ENCODE measurements at regions not wholly inside any gene's neighbourhood (a gene's known extent, or its start where the extent isn't known, plus 50 kb on each side); places are given as distances from the start of the nearest gene placed in this dataset.

DNA sequence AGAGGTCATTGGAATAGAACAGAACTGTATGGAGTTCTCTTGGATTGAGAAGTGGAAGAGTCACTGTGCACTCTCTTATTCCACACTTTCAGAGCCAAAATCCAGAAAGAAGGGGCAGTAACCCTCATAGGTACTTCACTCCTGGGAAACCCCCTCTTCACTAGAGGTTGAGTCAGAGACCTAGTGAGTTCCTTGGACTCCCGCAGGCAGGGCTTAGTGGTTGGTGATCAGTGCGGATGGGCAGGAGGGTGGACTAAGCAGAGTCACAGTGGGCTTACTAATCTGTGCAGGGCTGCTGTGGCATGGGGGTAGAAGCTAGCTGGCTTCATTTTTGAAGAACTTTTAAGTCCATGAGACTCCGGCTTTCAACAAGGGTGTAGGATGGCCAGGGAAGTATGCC is 95.0 kb upstream of the MLN start:
- no peaks in the 10 kb centered on the region for H3K36me3 Mint-ChIP-seq (ENCODE audit: low read depth, unreplicated experiment)
- H3K27me3 Mint-ChIP-seq (ENCODE audit: unreplicated experiment) = peaks cover 8% of the 10 kb centered on the region
- peaks cover 14% of the 10 kb centered on the region for H3K4me1 Mint-ChIP-seq (ENCODE audit: unreplicated experiment)
- H3K27ac Mint-ChIP-seq (ENCODE audit: unreplicated experiment) = no peak overlapping the region
- no peak overlapping the region for H3K4me3 Mint-ChIP-seq (ENCODE audit: unreplicated experiment)
- no peaks in the 10 kb centered on the region for H3K9me3 Mint-ChIP-seq (ENCODE audit: unreplicated experiment)
- TF ChIP-seq, protein P1, sequence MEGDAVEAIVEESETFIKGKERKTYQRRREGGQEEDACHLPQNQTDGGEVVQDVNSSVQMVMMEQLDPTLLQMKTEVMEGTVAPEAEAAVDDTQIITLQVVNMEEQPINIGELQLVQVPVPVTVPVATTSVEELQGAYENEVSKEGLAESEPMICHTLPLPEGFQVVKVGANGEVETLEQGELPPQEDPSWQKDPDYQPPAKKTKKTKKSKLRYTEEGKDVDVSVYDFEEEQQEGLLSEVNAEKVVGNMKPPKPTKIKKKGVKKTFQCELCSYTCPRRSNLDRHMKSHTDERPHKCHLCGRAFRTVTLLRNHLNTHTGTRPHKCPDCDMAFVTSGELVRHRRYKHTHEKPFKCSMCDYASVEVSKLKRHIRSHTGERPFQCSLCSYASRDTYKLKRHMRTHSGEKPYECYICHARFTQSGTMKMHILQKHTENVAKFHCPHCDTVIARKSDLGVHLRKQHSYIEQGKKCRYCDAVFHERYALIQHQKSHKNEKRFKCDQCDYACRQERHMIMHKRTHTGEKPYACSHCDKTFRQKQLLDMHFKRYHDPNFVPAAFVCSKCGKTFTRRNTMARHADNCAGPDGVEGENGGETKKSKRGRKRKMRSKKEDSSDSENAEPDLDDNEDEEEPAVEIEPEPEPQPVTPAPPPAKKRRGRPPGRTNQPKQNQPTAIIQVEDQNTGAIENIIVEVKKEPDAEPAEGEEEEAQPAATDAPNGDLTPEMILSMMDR (IDR thresholded peaks at IDR 0.05; ENCODE audit: unreplicated experiment) = no peak
- DNase-seq (ENCODE audit: low spot score) = no peak

DNA sequence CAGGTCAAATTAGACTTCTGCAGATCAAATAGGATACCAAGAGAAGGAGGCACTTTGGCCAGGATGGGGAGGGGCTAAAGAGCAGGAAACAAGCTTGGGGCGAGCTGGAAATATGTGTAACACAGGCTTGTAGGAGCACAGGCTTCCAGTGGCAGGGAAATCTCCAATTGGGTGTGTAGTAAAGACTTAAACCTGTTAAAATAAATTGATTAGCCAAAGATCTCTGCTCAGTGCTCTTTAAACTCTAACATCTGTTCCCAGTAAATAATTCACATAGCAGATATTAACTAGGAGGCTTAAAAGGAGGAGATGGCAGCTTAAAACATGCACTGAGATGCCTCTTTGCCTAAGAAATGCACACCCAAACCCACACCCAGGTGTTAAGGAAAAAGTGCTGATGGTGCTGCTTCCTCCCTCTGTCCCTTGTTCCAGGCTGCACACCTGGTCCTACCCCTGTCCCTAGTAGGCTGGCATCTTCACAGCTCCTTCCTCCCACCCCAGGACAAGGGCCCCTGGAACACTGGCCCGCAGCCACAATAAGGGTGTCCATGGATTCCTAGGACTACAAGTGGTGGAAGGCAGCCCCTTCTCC is 93.5 kb upstream of the MLN start:
- Mint-ChIP-seq H3K9me3 (ENCODE audit: unreplicated experiment) (no peaks in the 10 kb centered on the region), H3K27me3 (ENCODE audit: unreplicated experiment) (peaks cover 9% of the 10 kb centered on the region), H3K4me1 (ENCODE audit: unreplicated experiment) (peaks cover 12% of the 10 kb centered on the region), H3K36me3 (ENCODE audit: low read depth, unreplicated experiment) (no peaks in the 10 kb centered on the region), H3K4me3 (ENCODE audit: unreplicated experiment) (no peak overlapping the region), H3K27ac (ENCODE audit: unreplicated experiment) (no peak overlapping the region)
- DNase-seq (ENCODE audit: low spot score) = peak; percentile 8
- TF ChIP-seq, protein P1 (IDR thresholded peaks at IDR 0.05; ENCODE audit: unreplicated experiment) = no peak

DNA sequence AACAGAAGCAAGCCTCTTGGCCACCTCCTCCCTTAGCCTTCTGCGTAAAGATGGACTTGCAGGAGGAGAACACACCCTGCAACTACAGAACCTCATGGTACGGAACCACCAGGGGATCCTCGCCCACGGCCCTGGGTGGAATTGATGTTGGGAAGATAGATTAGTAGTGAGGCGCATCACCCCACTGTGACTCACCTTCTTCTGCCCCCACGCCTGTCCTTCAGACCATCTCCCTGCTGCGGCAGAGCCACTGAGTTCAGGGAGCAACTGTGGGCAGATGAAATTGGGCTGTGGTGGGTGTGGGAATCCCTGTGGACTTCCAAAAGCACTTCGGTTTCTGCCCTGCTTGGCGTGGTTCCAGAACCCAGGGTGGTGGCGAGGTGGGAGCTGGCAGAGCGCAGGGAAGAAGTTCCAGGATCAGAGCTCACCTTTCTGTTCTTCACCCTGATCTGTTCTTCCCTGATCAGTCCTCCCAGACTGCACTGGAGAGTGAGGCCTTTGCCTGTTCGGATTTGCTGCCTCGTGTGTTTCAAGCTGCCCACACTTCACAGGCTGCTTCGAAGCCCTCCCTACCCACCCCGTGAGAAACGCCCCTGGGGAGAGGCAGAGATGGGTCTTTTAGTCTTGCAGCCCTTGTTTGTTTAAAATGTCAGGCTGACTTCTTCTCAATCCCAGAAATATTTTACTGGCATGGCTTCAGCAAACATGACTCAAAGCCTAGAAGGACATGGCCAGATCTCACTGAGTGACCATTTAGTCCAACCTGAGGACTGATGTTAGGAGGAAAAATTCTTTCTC is 92.8 kb upstream of the MLN start:
- TF ChIP-seq, protein P1 (IDR thresholded peaks at IDR 0.05; ENCODE audit: unreplicated experiment) = no peak
- no peak for DNase-seq (ENCODE audit: low spot score)
- no peak overlapping the region for H3K27ac Mint-ChIP-seq (ENCODE audit: unreplicated experiment)
- no peaks in the 10 kb centered on the region for H3K9me3 Mint-ChIP-seq (ENCODE audit: unreplicated experiment)
- peaks cover 9% of the 10 kb centered on the region for H3K27me3 Mint-ChIP-seq (ENCODE audit: unreplicated experiment)
- no peaks in the 10 kb centered on the region for H3K36me3 Mint-ChIP-seq (ENCODE audit: low read depth, unreplicated experiment)
- H3K4me3 Mint-ChIP-seq (ENCODE audit: unreplicated experiment) = no peak overlapping the region
- peaks cover 11% of the 10 kb centered on the region for H3K4me1 Mint-ChIP-seq (ENCODE audit: unreplicated experiment)

DNA sequence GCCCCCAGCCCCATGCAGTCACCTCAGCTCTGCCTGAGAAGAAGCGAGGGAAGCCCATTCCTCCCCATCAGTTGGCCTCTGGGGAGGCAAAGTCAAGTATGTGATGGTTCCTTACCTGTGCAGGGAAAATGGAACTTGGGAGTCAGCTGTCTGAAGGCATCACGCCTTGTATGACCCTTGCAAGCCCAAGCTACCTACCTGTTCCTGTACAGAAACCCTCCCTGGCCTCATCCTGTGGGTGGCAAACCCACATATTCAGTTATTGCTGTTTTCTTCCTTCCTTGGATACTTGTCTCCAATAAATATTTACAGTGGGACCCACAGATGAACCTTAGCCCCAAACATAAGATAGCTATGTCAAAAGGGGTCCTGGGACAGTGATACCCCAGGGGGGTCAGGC is 92.2 kb upstream of the MLN start:
- Mint-ChIP-seq H3K27me3 (ENCODE audit: unreplicated experiment) (peaks cover 6% of the 10 kb centered on the region), H3K36me3 (ENCODE audit: low read depth, unreplicated experiment) (no peaks in the 10 kb centered on the region), H3K9me3 (ENCODE audit: unreplicated experiment) (no peaks in the 10 kb centered on the region), H3K4me1 (ENCODE audit: unreplicated experiment) (peaks cover 7% of the 10 kb centered on the region), H3K27ac (ENCODE audit: unreplicated experiment) (no peak overlapping the region), H3K4me3 (ENCODE audit: unreplicated experiment) (no peak overlapping the region)
- no peak for DNase-seq (ENCODE audit: low spot score)
- TF ChIP-seq, protein P1 (IDR thresholded peaks at IDR 0.05; ENCODE audit: unreplicated experiment) = no peak

DNA sequence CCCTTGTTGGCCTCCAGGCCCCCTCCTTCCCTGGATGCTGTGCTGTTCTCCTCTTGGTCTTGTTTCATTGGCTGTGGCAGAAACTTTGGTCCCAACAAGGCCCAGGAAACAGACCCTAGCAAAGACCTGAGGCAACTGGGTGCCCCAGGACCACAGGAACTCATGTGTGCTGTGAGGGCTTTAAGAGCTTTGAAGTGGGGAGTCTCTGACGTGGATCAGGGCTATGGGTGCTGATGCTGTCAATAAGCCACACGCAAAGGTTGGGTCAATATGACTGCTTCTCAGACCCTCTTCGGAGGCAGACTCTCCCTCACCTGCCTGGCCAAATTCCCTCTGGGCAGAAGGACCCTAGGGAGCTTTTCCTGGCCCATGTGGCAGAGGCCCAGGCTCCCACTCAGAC is 91.5 kb upstream of the MLN start:
- Mint-ChIP-seq H3K36me3 (ENCODE audit: low read depth, unreplicated experiment) (no peaks in the 10 kb centered on the region), H3K27ac (ENCODE audit: unreplicated experiment) (no peak overlapping the region), H3K27me3 (ENCODE audit: unreplicated experiment) (peaks cover 5% of the 10 kb centered on the region), H3K4me3 (ENCODE audit: unreplicated experiment) (no peak overlapping the region), H3K9me3 (ENCODE audit: unreplicated experiment) (no peaks in the 10 kb centered on the region), H3K4me1 (ENCODE audit: unreplicated experiment) (peaks cover 12% of the 10 kb centered on the region)
- TF ChIP-seq, protein P1 (IDR thresholded peaks at IDR 0.05; ENCODE audit: unreplicated experiment) = no peak
- DNase-seq (ENCODE audit: low spot score) = no peak

Data from endothelial cell (in vitro differentiated cells).